NCI-H146 (cell line): ENCODE measurements at regions not wholly inside any gene's neighbourhood (a gene's known extent, or its start where the extent isn't known, plus 50 kb on each side); places are given as distances from the start of the nearest gene placed in this dataset.
"Not testable (repeated sequence)": the region's sequence is repeated elsewhere in the genome, so short reads cannot be mapped to it uniquely, and the experiment has no call there.

Experiments
- DNase-seq: peaks from one replicate; lab custom pipeline; 2025; lab: John Stamatoyannopoulos, UW

- DNase-seq: no peak
Measured at GRCh38 chr1:30249446-30250337, 473.7 kb downstream of the MATN1 start.

GRCh38 chr1:30248774-30249173, 474.6 kb downstream of the MATN1 start:
- DNase-seq: no peak

- DNase-seq: no peak
Measured at GRCh38 chr1:30248373-30248772, 475.0 kb downstream of the MATN1 start.

GRCh38 chr1:30244801-30245200, 478.6 kb downstream of the MATN1 start:
- no peak for DNase-seq

GRCh38 chr1:30242722-30243457, 480.5 kb downstream of the MATN1 start:
- DNase-seq: no peak

- DNase-seq: no peak
Measured at GRCh38 chr1:30242168-30242567, 481.2 kb downstream of the MATN1 start.

- DNase-seq: no peak
Measured at GRCh38 chr1:30241681-30242080, 481.7 kb downstream of the MATN1 start.

- DNase-seq: no peak
Measured at GRCh38 chr1:30234091-30234490, 489.3 kb downstream of the MATN1 start.

- DNase-seq: no peak
Measured at GRCh38 chr1:30232288-30232899, 491.0 kb downstream of the MATN1 start.

- no peak for DNase-seq
Measured at GRCh38 chr1:30229960-30230359, 493.4 kb downstream of the MATN1 start.

- no peak for DNase-seq
Measured at GRCh38 chr1:30229557-30229956, 493.8 kb downstream of the MATN1 start.

GRCh38 chr1:30226648-30227047, 496.7 kb downstream of the MATN1 start:
- DNase-seq: no peak

- no peak for DNase-seq
Measured at GRCh38 chr1:30225357-30225756, 498.0 kb downstream of the MATN1 start.

- no peak for DNase-seq
Measured at GRCh38 chr1:30219675-30220074, 503.7 kb downstream of the MATN1 start.

- DNase-seq: no peak
Measured at GRCh38 chr1:30218438-30218837, 504.9 kb downstream of the MATN1 start.

GRCh38 chr1:30216602-30217001, 506.8 kb downstream of the MATN1 start:
- DNase-seq: no peak

GRCh38 chr1:30213936-30214335, 509.4 kb downstream of the MATN1 start:
- DNase-seq: no peak

- not testable (repeated sequence) for DNase-seq
Measured at GRCh38 chr1:30207962-30208361, 515.4 kb downstream of the MATN1 start.

- DNase-seq: not testable (repeated sequence)
Measured at GRCh38 chr1:30206631-30207030, 516.8 kb downstream of the MATN1 start.

- not testable (repeated sequence) for DNase-seq
Measured at GRCh38 chr1:30204916-30205315, 518.5 kb downstream of the MATN1 start.

GRCh38 chr1:30201015-30201414, 522.4 kb downstream of the MATN1 start:
- no peak for DNase-seq

GRCh38 chr1:30200161-30200560, 523.2 kb downstream of the MATN1 start:
- DNase-seq: no peak

GRCh38 chr1:30199563-30199962, 523.8 kb downstream of the MATN1 start:
- no peak for DNase-seq
